ENCODE measurements at regions not wholly inside any gene's neighbourhood (a gene's known extent, or its start where the extent isn't known, plus 50 kb on each side); places are given as distances from the start of the nearest gene placed in this dataset.
"Not testable (repeated sequence)": the region's sequence is repeated elsewhere in the genome, so short reads cannot be mapped to it uniquely, and the experiment has no call there.

GRCh38 chr10:2246747-2247146 is 509.4 kb upstream of the ADARB2 start:
- DNase-seq (ENCODE audit: low read depth), result no peak

DNA sequence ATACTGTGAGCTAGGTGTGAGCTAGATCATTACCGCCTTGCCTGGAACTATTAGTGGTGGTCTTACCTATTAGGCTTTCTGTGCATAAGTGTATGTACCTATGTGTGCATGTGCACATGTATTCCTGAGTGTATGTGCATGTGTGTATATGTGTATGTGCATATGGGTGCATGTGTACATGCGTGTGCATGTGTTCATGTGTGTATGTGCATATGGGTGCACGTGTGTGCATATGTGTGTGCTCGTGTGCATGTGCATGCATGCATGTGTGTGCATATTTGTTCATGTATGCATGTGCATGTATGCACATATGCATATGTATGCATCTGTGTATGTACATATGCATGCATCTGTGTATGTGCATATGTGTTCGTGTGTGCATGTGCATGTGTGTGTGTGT is 508.3 kb upstream of the ADARB2 start:
- no peak for DNase-seq (ENCODE audit: low read depth)

- DNase-seq (ENCODE audit: low read depth), result no peak
Measured at GRCh38 chr10:2244471-2244870, 507.1 kb upstream of the ADARB2 start.

- DNase-seq (ENCODE audit: low read depth), result no peak
Measured at GRCh38 chr10:2236876-2237275, 499.6 kb upstream of the ADARB2 start.

- no peak for DNase-seq (ENCODE audit: low read depth)
Measured at GRCh38 chr10:2232479-2232878, 495.2 kb upstream of the ADARB2 start.

GRCh38 chr10:2230478-2230877 is 493.2 kb upstream of the ADARB2 start:
- DNase-seq (ENCODE audit: low read depth), result no peak

GRCh38 chr10:2228320-2228901 is 491.1 kb upstream of the ADARB2 start:
- no peak for DNase-seq (ENCODE audit: low read depth)

DNA sequence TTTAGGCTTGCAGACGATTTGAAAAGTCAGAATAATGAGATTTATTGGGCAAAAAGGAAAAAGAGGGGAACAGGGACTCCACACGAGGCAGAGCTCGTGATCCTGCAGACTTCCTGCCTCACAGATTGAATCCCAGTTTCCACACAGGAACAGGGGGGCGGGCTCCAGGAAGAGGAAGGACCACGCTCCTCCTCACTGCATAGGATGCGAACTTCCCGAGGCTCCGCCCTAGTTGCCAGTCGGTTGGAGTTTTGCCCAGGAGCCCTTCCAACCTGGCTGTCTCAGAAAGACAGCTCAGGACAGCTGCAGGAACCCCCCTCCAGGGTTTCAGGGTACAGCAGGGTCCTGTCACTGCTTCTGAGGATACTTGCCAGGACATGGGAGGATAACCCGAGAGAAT is 488.3 kb upstream of the ADARB2 start:
- DNase-seq (ENCODE audit: low read depth), result no peak

DNA sequence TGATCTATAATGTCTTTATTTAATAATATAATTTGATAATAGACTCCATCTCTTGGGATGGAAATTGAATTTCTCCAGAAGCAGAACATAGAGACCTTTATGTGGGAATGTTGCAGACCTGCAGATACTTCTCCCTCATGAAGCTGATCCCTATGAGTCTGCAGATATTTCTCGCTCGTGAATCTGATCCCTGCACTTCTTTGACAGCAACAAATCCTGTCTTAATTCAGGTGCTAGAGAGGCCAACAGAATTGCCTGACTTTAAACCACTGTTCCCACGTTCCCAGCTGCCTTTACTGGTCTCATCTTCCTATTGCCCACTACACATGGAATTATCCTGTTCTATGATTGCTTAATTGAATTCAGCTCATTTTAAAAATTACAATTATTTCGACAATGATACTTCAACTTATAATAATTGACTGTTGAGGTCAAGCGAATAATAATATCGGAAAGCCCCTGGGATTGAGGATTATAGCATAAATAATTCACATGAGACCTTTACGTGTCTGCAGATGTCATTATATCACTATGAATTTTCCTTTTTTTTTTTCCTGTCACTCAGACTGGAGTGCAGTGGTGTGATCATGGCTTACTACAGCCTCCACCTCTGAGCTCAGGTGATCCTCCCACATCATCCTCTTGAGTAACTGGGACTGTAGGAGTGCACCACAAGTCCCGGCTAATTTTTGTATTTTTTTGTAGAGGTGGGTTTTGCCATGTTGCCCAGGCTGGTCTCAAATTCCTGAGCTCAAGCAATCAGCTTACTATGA is 486.4 kb upstream of the ADARB2 start:
- no peak for DNase-seq (ENCODE audit: low read depth)

GRCh38 chr10:2222631-2223030 is 485.3 kb upstream of the ADARB2 start:
- no peak for DNase-seq (ENCODE audit: low read depth)

GRCh38 chr10:2214805-2215204 is 477.5 kb upstream of the ADARB2 start:
- DNase-seq (ENCODE audit: low read depth), result no peak

DNA sequence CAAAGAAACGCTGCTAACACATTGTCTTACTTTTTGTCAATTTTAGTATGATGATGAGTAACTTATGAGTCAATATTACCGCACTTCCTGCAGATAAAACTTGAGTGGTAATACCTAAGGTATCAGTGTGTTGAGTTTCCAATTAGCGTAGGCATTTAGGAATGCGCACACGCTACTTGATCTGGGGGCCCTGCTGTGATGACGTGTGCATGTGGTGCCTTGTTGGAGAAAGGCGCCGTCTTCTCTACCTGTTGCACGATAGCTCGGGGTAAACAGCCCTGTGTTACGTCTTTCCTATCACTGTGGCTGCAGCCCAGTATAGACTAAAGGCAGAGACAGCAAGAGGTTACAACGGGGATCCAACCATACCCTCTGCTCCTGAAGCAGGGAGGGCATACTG is 476.8 kb upstream of the ADARB2 start:
- no peak for DNase-seq (ENCODE audit: low read depth)

- no peak for DNase-seq (ENCODE audit: low read depth)
Measured at GRCh38 chr10:2212244-2212834, 475.0 kb upstream of the ADARB2 start.

GRCh38 chr10:2210088-2210487 is 472.8 kb upstream of the ADARB2 start:
- DNase-seq (ENCODE audit: low read depth), result no peak

DNA sequence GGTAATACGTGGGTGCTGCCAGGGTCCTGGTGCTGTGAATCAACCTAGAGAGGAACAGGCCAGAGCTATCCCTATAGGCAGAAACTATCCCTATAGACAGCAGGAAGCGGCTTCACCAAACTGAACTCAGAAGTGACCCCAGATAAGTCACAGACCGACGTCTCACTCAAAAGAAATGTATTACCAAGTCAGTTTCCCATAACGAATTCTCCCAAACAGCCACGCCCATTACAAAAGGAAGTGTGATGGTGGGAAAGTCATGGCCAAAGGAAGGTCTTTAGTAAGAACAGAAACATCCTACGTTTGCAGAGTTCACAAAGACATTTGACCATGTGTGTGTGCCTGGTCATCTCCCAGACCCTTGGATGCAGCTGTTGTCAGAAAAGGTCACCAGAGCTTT is 470.8 kb upstream of the ADARB2 start:
- no peak for DNase-seq (ENCODE audit: low read depth)

DNA sequence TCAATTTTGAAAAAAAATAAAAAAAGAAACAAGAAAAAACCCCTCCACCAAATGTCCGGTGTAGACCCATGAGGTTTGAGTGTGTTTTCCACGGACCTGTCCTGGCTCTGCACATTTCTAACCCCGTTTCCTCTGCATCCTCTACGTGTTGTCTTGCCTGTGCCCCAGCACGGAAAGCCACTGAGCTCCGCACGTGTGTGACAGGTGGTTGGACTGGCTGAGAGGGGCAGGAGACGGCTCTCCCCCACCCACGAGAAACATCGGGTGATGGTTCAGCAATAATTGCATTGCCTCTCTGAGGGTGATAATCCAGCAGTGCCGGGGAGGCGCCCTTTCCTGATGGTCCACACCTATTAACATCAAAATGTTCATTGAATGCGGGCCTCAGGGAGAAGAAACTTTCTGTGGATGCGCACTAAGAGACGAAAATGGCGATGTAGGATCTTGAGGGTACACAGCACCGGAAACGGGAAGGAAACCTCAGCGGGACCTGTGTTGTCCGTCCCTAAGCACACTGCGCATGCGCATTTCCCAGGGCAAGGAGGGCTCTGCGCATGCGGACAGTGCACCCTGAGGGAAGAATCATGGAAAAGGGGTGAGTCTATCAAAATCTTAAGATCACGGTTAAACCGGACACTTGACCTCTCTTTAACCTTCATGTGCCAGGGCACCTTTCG is 470.1 kb upstream of the ADARB2 start:
- no peak for DNase-seq (ENCODE audit: low read depth)

- no peak for DNase-seq (ENCODE audit: low read depth)
Measured at GRCh38 chr10:2205406-2205805, 468.1 kb upstream of the ADARB2 start.

DNA sequence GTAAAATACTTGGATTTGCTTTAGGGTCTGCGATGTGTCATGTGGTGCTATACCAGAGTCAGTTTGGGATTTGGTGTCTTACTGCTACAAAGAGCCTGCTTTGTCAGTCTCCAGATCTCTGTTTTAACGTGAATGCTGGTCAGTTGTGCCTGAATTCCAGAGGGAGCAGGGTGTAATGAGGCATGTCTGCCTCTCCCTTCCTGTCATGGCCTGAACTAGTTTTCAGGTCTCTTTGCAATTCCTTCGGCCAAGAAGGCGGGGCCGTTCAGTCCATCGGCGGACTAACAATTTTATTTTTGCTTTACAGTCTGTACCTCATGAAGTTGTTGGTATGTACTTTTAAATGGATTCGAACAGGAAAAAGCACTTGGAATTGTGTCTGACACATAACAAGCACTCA is 465.1 kb upstream of the ADARB2 start:
- no peak for DNase-seq (ENCODE audit: low read depth)

- DNase-seq (ENCODE audit: low read depth), result no peak
Measured at GRCh38 chr10:2201534-2202099, 464.3 kb upstream of the ADARB2 start.

DNA sequence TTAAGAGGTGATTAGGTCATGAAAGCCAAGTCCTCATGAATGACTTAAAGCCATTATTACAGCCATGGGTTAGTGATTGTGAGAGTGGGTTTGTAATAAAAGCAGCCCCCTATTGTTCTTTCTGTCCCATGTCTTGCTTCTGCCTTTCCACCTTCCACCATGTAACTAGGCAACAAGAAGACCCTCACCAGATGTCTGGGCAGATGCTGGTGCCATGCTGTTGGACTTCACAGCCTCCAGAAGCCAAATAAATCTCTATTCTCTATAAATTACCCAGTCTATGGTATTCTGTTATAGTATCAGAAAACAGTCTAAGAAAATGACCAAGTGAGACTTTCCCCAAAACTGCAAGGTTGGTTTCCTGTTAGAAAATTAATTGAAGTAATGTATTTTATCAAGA is 460.3 kb upstream of the ADARB2 start:
- DNase-seq (ENCODE audit: low read depth), result no peak

GRCh38 chr10:2196272-2196671 is 458.9 kb upstream of the ADARB2 start:
- DNase-seq (ENCODE audit: low read depth), result no peak

GRCh38 chr10:2189356-2189755 is 452.0 kb upstream of the ADARB2 start:
- DNase-seq (ENCODE audit: low read depth), result not testable (repeated sequence)

- DNase-seq (ENCODE audit: low read depth), result no peak
Measured at GRCh38 chr10:2188371-2188770, 451.0 kb upstream of the ADARB2 start.
